GM12864 (cell line): ENCODE measurements at regions not wholly inside any gene's neighbourhood (a gene's known extent, or its start where the extent isn't known, plus 50 kb on each side); places are given as distances from the start of the nearest gene placed in this dataset.

Source experiments
- DNase-seq: peaks from one replicate; pipeline ENCODE4 v3.0.0-alpha.2; 2011; ENCODE audit warnings: low read depth
- H3K4me3 ChIP-seq: 2 replicates; pipeline ENCODE4 v1.5.1; 2011; ENCODE audit warnings: mild to moderate bottlenecking, low read depth, low read length, control low read depth
- CTCF ChIP-seq: IDR thresholded peaks from 2 replicates; pipeline ENCODE4 v1.5.1; 2011; ENCODE audit warnings: low read depth, mild to moderate bottlenecking, moderate library complexity, low read length, control low read depth, inconsistent platforms; ENCODE audit errors: missing control alignments

GRCh38 chr7:149622444-149623210 lies 125.0 kb upstream of the ZNF746 start:
- no peak for TF ChIP-seq CTCF
- no peak for DNase-seq
- H3K4me3 ChIP-seq, result peak overlapping the region; percentile 68

GRCh38 chr7:149621776-149622175 lies 124.2 kb upstream of the ZNF746 start:
- H3K4me3 ChIP-seq, result no peak overlapping the region; the same call in 1 of the 2 replicates
- no peak for TF ChIP-seq CTCF
- peak; percentile 33 for DNase-seq

- no peak overlapping the region for H3K4me3 ChIP-seq
- DNase-seq, result peak; percentile 48
- no peak for TF ChIP-seq CTCF
These were observed 123.4 kb upstream of the ZNF746 start for GRCh38 chr7:149620961-149621360.

GRCh38 chr7:149616898-149617297 lies 119.3 kb upstream of the ZNF746 start:
- DNase-seq, result no peak
- no peak for TF ChIP-seq CTCF
- no peak overlapping the region for H3K4me3 ChIP-seq

- no peak overlapping the region for H3K4me3 ChIP-seq
- DNase-seq, result no peak
- TF ChIP-seq CTCF, result no peak
These were observed 118.2 kb upstream of the ZNF746 start for GRCh38 chr7:149615690-149616270.

GRCh38 chr7:149610441-149611011 lies 112.9 kb upstream of the ZNF746 start:
- no peak for DNase-seq
- no peak for TF ChIP-seq CTCF
- H3K4me3 ChIP-seq, result no peak overlapping the region

GRCh38 chr7:149608168-149608567 lies 110.6 kb upstream of the ZNF746 start:
- no peak for TF ChIP-seq CTCF
- no peak for DNase-seq
- H3K4me3 ChIP-seq, result no peak overlapping the region
